GM04503 (cell line): ENCODE measurements at regions not wholly inside any gene's neighbourhood (a gene's known extent, or its start where the extent isn't known, plus 50 kb on each side); places are given as distances from the start of the nearest gene placed in this dataset.
"Not testable (repeated sequence)": the region's sequence is repeated elsewhere in the genome, so short reads cannot be mapped to it uniquely, and the experiment has no call there.

Source experiments
- DNase-seq: peaks from one replicate; pipeline ENCODE4 v3.0.0-alpha.2; 2012; ENCODE audit warnings: low read depth

- DNase-seq: not testable (repeated sequence)
Measured at GRCh38 chr2:16217741-16218140, 277.4 kb downstream of the MYCN start.

- no peak for DNase-seq
Measured at GRCh38 chr2:16217291-16217690, 276.9 kb downstream of the MYCN start.

GRCh38 chr2:16216558-16216945 lies 276.2 kb downstream of the MYCN start:
- DNase-seq: no peak

GRCh38 chr2:16215902-16216557 lies 275.7 kb downstream of the MYCN start:
- no peak for DNase-seq

GRCh38 chr2:16214861-16215260 lies 274.5 kb downstream of the MYCN start:
- DNase-seq: no peak

GRCh38 chr2:16214391-16214790 lies 274.0 kb downstream of the MYCN start:
- no peak for DNase-seq

- DNase-seq: no peak
Measured at GRCh38 chr2:16212321-16212720, 272.0 kb downstream of the MYCN start.

- DNase-seq: no peak
Measured at GRCh38 chr2:16211341-16211740, 271.0 kb downstream of the MYCN start.

- DNase-seq: no peak
Measured at GRCh38 chr2:16210841-16211240, 270.5 kb downstream of the MYCN start.

GRCh38 chr2:16209799-16210198 lies 269.4 kb downstream of the MYCN start:
- no peak for DNase-seq

- no peak for DNase-seq
Measured at GRCh38 chr2:16208921-16209320, 268.6 kb downstream of the MYCN start.

- DNase-seq: no peak
Measured at GRCh38 chr2:16208241-16208797, 268.0 kb downstream of the MYCN start.

GRCh38 chr2:16207611-16208010 lies 267.3 kb downstream of the MYCN start:
- DNase-seq: no peak

GRCh38 chr2:16207151-16207550 lies 266.8 kb downstream of the MYCN start:
- DNase-seq: no peak

GRCh38 chr2:16206191-16206944 lies 266.0 kb downstream of the MYCN start:
- DNase-seq: no peak

GRCh38 chr2:16205631-16206030 lies 265.3 kb downstream of the MYCN start:
- no peak for DNase-seq

- no peak for DNase-seq
Measured at GRCh38 chr2:16204886-16205620, 264.7 kb downstream of the MYCN start.

- no peak for DNase-seq
Measured at GRCh38 chr2:16204251-16204650, 263.9 kb downstream of the MYCN start.

GRCh38 chr2:16203691-16204090 lies 263.3 kb downstream of the MYCN start:
- no peak for DNase-seq

GRCh38 chr2:16203069-16203468 lies 262.7 kb downstream of the MYCN start:
- no peak for DNase-seq

GRCh38 chr2:16202266-16203020 lies 262.1 kb downstream of the MYCN start:
- no peak for DNase-seq

GRCh38 chr2:16201848-16202247 lies 261.5 kb downstream of the MYCN start:
- DNase-seq: no peak
